ENCODE measurements at regions not wholly inside any gene's neighbourhood (a gene's known extent, or its start where the extent isn't known, plus 50 kb on each side); places are given as distances from the start of the nearest gene placed in this dataset.

DNA sequence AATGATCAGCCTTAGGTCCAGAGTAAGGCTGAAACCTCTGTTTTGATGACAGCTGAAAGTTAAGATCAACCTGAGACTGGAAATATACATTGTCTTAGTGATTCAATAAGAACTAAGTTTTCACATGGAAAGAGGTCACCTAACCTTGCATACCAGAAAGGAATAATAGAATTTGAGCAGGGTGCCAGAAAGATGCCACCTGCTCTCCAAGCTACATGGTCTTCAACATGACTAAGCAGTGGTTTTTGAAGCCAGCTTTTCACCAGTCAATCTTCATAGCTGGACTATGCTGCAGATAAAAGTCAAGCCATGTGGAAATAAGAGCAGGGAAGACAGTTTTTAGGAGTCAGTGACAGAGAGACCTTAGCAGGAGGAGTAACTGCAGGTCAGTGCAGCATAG is 589.4 kb upstream of the SYT4 start:
- Histone ChIP-seq H3K79me2 (ENCODE audit: insufficient read depth, low read length) (no peaks in the 10 kb centered on the region), H3F3A (ENCODE audit: insufficient read depth) (no peaks in the 10 kb centered on the region), H3K4me2 (ENCODE audit: low read depth, low read length, poor library complexity, severe bottlenecking) (no peak overlapping the region), H2AFZ (ENCODE audit: low read depth, low read length, severe bottlenecking) (no peak overlapping the region), H4K20me1 (ENCODE audit: low read depth, low read length) (no peaks in the 10 kb centered on the region), H3K9me2 (replicated peaks; ENCODE audit: insufficient read depth, low read length) (no peaks in the 10 kb centered on the region), H3K9ac (ENCODE audit: low read length) (no peak overlapping the region), H3K27me3 (ENCODE audit: low read length) (no peaks in the 10 kb centered on the region), H3K27ac (ENCODE audit: low read depth, low read length) (no peak overlapping the region), H3K36me3 (ENCODE audit: low read length) (no peaks in the 10 kb centered on the region), H3K4me3 (ENCODE audit: insufficient read depth, low read length, poor library complexity, severe bottlenecking) (no peak overlapping the region), H3K9me3 (ENCODE audit: insufficient read depth, low read length) (no peaks in the 10 kb centered on the region)
- TF ChIP-seq, protein P1, sequence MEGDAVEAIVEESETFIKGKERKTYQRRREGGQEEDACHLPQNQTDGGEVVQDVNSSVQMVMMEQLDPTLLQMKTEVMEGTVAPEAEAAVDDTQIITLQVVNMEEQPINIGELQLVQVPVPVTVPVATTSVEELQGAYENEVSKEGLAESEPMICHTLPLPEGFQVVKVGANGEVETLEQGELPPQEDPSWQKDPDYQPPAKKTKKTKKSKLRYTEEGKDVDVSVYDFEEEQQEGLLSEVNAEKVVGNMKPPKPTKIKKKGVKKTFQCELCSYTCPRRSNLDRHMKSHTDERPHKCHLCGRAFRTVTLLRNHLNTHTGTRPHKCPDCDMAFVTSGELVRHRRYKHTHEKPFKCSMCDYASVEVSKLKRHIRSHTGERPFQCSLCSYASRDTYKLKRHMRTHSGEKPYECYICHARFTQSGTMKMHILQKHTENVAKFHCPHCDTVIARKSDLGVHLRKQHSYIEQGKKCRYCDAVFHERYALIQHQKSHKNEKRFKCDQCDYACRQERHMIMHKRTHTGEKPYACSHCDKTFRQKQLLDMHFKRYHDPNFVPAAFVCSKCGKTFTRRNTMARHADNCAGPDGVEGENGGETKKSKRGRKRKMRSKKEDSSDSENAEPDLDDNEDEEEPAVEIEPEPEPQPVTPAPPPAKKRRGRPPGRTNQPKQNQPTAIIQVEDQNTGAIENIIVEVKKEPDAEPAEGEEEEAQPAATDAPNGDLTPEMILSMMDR (IDR thresholded peaks at IDR 0.05; ENCODE audit: insufficient read depth, low read length, poor library complexity, severe bottlenecking) = no peak
- no peak for TF ChIP-seq EZH2phosphoT487 (conservative IDR thresholded peaks at IDR 0.05; ENCODE audit: low read length)

DNA sequence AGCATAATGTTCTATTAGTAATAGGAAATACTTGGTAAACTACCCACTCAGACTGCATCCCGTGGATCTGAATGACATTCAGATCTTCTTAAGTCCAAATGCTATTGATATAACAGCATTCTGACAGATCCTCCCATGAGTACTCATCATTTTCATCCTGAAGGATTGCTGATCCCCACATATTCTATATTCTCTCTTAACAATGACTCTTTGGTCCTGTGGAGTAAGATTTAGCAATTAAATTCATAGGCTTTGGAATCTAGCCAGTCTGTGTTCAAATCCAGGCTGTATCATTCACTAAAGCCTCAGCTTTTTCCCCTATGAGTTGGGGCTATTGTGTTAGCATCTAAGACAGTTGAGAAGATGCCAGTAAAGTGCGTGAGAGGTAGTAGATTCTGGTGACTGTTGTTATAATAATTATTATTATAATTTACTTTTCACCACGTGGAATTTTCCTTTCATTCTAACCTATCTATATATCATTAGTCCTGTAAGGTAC is 591.3 kb upstream of the SYT4 start:
- no peaks in the 10 kb centered on the region for H3K9me3 ChIP-seq (ENCODE audit: insufficient read depth, low read length)
- H3K27ac ChIP-seq (ENCODE audit: low read depth, low read length) = no peak overlapping the region
- no peaks in the 10 kb centered on the region for H3K79me2 ChIP-seq (ENCODE audit: insufficient read depth, low read length)
- no peak overlapping the region for H3K9ac ChIP-seq (ENCODE audit: low read length)
- TF ChIP-seq, protein P1 (IDR thresholded peaks at IDR 0.05; ENCODE audit: insufficient read depth, low read length, poor library complexity, severe bottlenecking) = no peak
- TF ChIP-seq EZH2phosphoT487 (conservative IDR thresholded peaks at IDR 0.05; ENCODE audit: low read length) = no peak
- no peaks in the 10 kb centered on the region for H3K9me2 ChIP-seq (replicated peaks; ENCODE audit: insufficient read depth, low read length)
- no peaks in the 10 kb centered on the region for H3K27me3 ChIP-seq (ENCODE audit: low read length)
- H2AFZ ChIP-seq (ENCODE audit: low read depth, low read length, severe bottlenecking) = no peak overlapping the region
- no peak overlapping the region for H3K4me3 ChIP-seq (ENCODE audit: insufficient read depth, low read length, poor library complexity, severe bottlenecking)
- no peaks in the 10 kb centered on the region for H3K36me3 ChIP-seq (ENCODE audit: low read length)
- H4K20me1 ChIP-seq (ENCODE audit: low read depth, low read length) = no peaks in the 10 kb centered on the region
- H3F3A ChIP-seq (ENCODE audit: insufficient read depth) = no peaks in the 10 kb centered on the region
- H3K4me2 ChIP-seq (ENCODE audit: low read depth, low read length, poor library complexity, severe bottlenecking) = no peak overlapping the region

DNA sequence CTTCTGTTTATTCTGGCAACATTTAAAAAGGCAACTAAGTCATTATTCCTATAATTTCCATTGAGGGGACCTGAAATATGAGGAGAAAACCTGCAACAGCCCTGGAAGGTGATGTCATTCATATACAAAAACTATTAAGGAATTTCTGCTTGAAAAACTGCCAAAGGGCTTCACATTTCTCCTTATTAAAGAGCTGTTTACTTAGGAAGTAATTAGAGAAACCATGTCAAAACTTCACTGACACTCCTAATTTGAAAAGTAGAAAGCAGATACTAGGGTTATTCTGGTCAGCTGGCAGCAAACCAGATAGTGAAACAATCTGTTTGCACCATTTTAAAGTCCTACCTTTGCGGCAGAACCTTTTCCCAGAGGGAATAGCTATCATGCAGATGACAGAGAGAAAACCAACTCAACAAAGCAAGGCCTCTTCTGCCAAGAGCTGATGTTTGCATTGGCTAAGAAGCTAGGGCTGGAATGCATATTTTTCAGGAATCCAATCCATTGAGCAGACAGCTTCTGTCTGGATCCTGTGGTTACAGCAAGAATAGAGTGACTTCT is 592.2 kb upstream of the SYT4 start:
- no peaks in the 10 kb centered on the region for H3K9me2 ChIP-seq (replicated peaks; ENCODE audit: insufficient read depth, low read length)
- no peak overlapping the region for H2AFZ ChIP-seq (ENCODE audit: low read depth, low read length, severe bottlenecking)
- no peaks in the 10 kb centered on the region for H3F3A ChIP-seq (ENCODE audit: insufficient read depth)
- no peak overlapping the region for H3K4me2 ChIP-seq (ENCODE audit: low read depth, low read length, poor library complexity, severe bottlenecking)
- no peak overlapping the region for H3K4me3 ChIP-seq (ENCODE audit: insufficient read depth, low read length, poor library complexity, severe bottlenecking)
- no peaks in the 10 kb centered on the region for H4K20me1 ChIP-seq (ENCODE audit: low read depth, low read length)
- no peaks in the 10 kb centered on the region for H3K9me3 ChIP-seq (ENCODE audit: insufficient read depth, low read length)
- H3K79me2 ChIP-seq (ENCODE audit: insufficient read depth, low read length) = no peaks in the 10 kb centered on the region
- H3K27me3 ChIP-seq (ENCODE audit: low read length) = no peaks in the 10 kb centered on the region
- H3K9ac ChIP-seq (ENCODE audit: low read length) = no peak overlapping the region
- no peaks in the 10 kb centered on the region for H3K36me3 ChIP-seq (ENCODE audit: low read length)
- no peak for TF ChIP-seq EZH2phosphoT487 (conservative IDR thresholded peaks at IDR 0.05; ENCODE audit: low read length)
- TF ChIP-seq, protein P1 (IDR thresholded peaks at IDR 0.05; ENCODE audit: insufficient read depth, low read length, poor library complexity, severe bottlenecking) = no peak
- H3K27ac ChIP-seq (ENCODE audit: low read depth, low read length) = no peak overlapping the region

All from SU-DHL-6 (cell line).